Trophoblast cell (in vitro differentiated cells and primary cell): ENCODE measurements at regions not wholly inside any gene's neighbourhood (a gene's known extent, or its start where the extent isn't known, plus 50 kb on each side); places are given as distances from the start of the nearest gene placed in this dataset.

Experiments used
- DNase-seq, 2 donors: peaks; one replicate each; pipeline ENCODE4 v3.0.0-alpha.2; 2016
- H2AFZ ChIP-seq: 2 replicates; pipeline ENCODE4 v1.6.1; 2013; ENCODE audit warnings: low read length, moderate library complexity, mild to moderate bottlenecking; ENCODE audit not compliant: insufficient read depth, poor library complexity
- H2AK5ac ChIP-seq: 2 replicates; pipeline ENCODE4 v1.6.1; 2013; ENCODE audit warnings: mild to moderate bottlenecking, low read length
- H2BK120ac ChIP-seq: 2 replicates; pipeline ENCODE4 v1.6.1; 2013; ENCODE audit warnings: low read length, mild to moderate bottlenecking, moderate library complexity; ENCODE audit not compliant: insufficient read depth, poor library complexity
- H2BK12ac ChIP-seq: 2 replicates; pipeline ENCODE4 v1.6.1; 2013; ENCODE audit warnings: mild to moderate bottlenecking, low read length, moderate library complexity
- H2BK5ac ChIP-seq: 2 replicates; pipeline ENCODE4 v1.6.1; 2013; ENCODE audit warnings: low read length, low read depth, moderate library complexity, mild to moderate bottlenecking; ENCODE audit not compliant: poor library complexity
- H3K14ac ChIP-seq: 2 replicates; pipeline ENCODE4 v1.6.1; 2013; ENCODE audit warnings: mild to moderate bottlenecking, low read length
- H3K18ac ChIP-seq: 2 replicates; pipeline ENCODE4 v1.6.1; 2013; ENCODE audit warnings: mild to moderate bottlenecking, low read length
- H3K23ac ChIP-seq: 2 replicates; pipeline ENCODE4 v1.6.1; 2013; ENCODE audit warnings: low read length
- H3K27ac ChIP-seq: 2 replicates; pipeline ENCODE4 v1.5.1; 2013; ENCODE audit warnings: low read depth, mild to moderate bottlenecking, inconsistent platforms, low read length, moderate library complexity
- H3K27me3 ChIP-seq: 2 replicates; pipeline ENCODE4 v1.6.1; 2013; ENCODE audit warnings: inconsistent platforms, mild to moderate bottlenecking, low read length, moderate library complexity; ENCODE audit not compliant: insufficient read depth
- H3K36me3 ChIP-seq, 2 experiments: 1 replicate in 1 of 2; 2 replicates in 1 of 2; pipeline ENCODE4 v1.6.1; 2013; ENCODE audit warnings: low read length in 2 of 2, mild to moderate bottlenecking in 2 of 2, moderate library complexity in 1 of 2; ENCODE audit not compliant: insufficient read depth in 2 of 2, control insufficient read depth in 1 of 2
- H3K4ac ChIP-seq: 2 replicates; pipeline ENCODE4 v1.6.1; 2013; ENCODE audit warnings: low read depth, mild to moderate bottlenecking, low read length, moderate library complexity
- H3K4me1 ChIP-seq, 2 experiments: 1 replicate in 1 of 2; 2 replicates in 1 of 2; pipeline ENCODE4 v1.6.1; 2013; ENCODE audit warnings: low read length in 2 of 2, mild to moderate bottlenecking in 2 of 2, moderate library complexity in 1 of 2; ENCODE audit not compliant: insufficient read depth in 2 of 2, control insufficient read depth in 1 of 2
- H3K4me2 ChIP-seq: 2 replicates; pipeline ENCODE4 v1.6.1; 2013; ENCODE audit warnings: inconsistent platforms, mild to moderate bottlenecking, low read length, moderate library complexity
- H3K4me3 ChIP-seq: 2 replicates; pipeline ENCODE4 v1.5.1; 2013; ENCODE audit warnings: mild to moderate bottlenecking, low read depth, low read length, inconsistent platforms
- H3K79me1 ChIP-seq: one replicate; pipeline ENCODE4 v1.6.1; 2013; ENCODE audit warnings: low read length
- H3K79me2 ChIP-seq: 2 replicates; pipeline ENCODE4 v1.6.1; 2013; ENCODE audit warnings: low read length, mild to moderate bottlenecking; ENCODE audit not compliant: control insufficient read depth, insufficient read depth, poor library complexity
- H3K9ac ChIP-seq: 2 replicates; pipeline ENCODE4 v1.6.1; 2013; ENCODE audit warnings: mild to moderate bottlenecking, low read length
- H3K9me3 ChIP-seq: 2 replicates; pipeline ENCODE4 v1.6.1; 2013; ENCODE audit warnings: low read depth, mild to moderate bottlenecking, control low read depth, inconsistent platforms, low read length; ENCODE audit not compliant: insufficient read depth
- H4K12ac ChIP-seq: 2 replicates; pipeline ENCODE4 v1.6.1; 2013; ENCODE audit warnings: low read depth, mild to moderate bottlenecking, low read length, moderate library complexity
- H4K8ac ChIP-seq: 2 replicates; pipeline ENCODE4 v1.6.1; 2013; ENCODE audit warnings: low read depth, mild to moderate bottlenecking, low read length, moderate library complexity
- H4K91ac ChIP-seq: one replicate; pipeline ENCODE4 v1.6.1; 2013; ENCODE audit warnings: low read depth, mild to moderate bottlenecking, low read length, moderate library complexity
- WGBS: extraction: QIAGEN DNeasy Blood & Tissue Kit; methylation state at CpG from one replicate; pipeline ENCODE4 v1.1.7; 2013; ENCODE audit warnings: missing lambda C conversion rate; ENCODE audit not compliant: insufficient read length, insufficient coverage; ENCODE audit errors: extremely low coverage; 5-methylcytosine and 5-hydroxymethylcytosine counted together

DNA sequence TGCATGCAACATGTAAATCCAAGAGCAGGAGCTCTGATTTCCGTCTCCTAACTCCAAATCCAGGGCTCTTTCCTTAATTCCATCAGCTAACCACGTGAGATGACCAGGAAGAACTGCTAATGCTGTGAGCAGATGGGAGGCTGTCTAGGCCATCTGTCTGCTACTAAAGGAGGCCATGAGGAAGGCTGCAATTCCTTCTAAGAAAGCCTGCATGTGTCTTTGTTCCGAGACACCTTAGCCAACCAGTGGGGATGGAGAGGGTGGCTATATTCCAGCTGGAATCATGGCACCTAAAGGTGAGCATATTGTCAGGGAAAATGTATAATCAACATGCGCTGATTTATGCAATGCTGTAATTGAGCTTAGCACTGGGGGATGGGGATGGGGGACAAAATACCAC lies 267.2 kb upstream of the CDH5 start:
- H3K9me3 ChIP-seq = no peaks in the 10 kb centered on the region
- H3K4me2 ChIP-seq = no peak overlapping the region
- no peaks in the 10 kb centered on the region for H3K79me2 ChIP-seq
- H2AFZ ChIP-seq = no peak overlapping the region
- no peak overlapping the region for H3K9ac ChIP-seq
- H3K79me1 ChIP-seq = peaks cover 2% of the 10 kb centered on the region
- H3K4ac ChIP-seq = no peak overlapping the region
- H2BK5ac ChIP-seq = no peak overlapping the region
- no peak overlapping the region for H2AK5ac ChIP-seq
- H2BK120ac ChIP-seq = no peak overlapping the region
- H4K91ac ChIP-seq = no peak overlapping the region
- no peak overlapping the region for H2BK12ac ChIP-seq
- no peak overlapping the region for H3K23ac ChIP-seq
- H3K4me1 ChIP-seq = peaks cover 3 to 5% of the 10 kb centered on the region in 2 experiments
- DNase-seq = no peak
- no peak overlapping the region for H4K8ac ChIP-seq
- no peak overlapping the region for H3K14ac ChIP-seq
- no peak overlapping the region for H4K12ac ChIP-seq
- no CpG with 5 or more reads among the region's 4 CpGs for WGBS
- no peak overlapping the region for H3K27ac ChIP-seq
- H3K4me3 ChIP-seq = no peak overlapping the region
- no peaks in the 10 kb centered on the region for H3K27me3 ChIP-seq
- H3K18ac ChIP-seq = no peak overlapping the region
- no peaks in the 10 kb centered on the region for H3K36me3 ChIP-seq

DNA sequence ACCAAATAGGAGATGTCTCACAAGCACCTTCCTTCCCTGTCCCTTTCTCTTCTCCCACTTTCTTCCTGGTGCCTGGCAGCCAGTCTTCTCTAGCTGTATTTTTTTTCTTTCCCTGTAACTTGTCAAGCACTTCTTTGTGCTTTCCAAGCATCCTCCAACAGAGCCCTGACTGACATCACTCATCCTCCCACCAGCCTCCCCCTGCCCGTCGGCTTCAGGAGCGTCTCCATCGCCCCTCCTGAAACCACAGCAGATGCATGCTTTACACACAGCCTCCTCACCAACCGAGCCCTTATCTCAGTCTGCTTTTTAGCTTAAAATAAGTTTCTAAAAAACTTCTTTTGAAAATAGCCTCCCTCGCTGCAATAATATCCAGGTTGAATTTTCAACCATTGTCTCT lies 268.7 kb upstream of the CDH5 start:
- Histone ChIP-seq H4K8ac (no peak overlapping the region), H3K9ac (no peak overlapping the region), H3K4me2 (no peak overlapping the region), H3K9me3 (no peaks in the 10 kb centered on the region), H2BK5ac (no peak overlapping the region), H4K91ac (no peak overlapping the region), H2BK12ac (no peak overlapping the region), H2AK5ac (no peak overlapping the region), H3K27me3 (no peaks in the 10 kb centered on the region), H3K79me2 (no peaks in the 10 kb centered on the region), H3K23ac (no peak overlapping the region), H3K4me3 (no peak overlapping the region), H4K12ac (no peak overlapping the region), H3K79me1 (peaks cover 2% of the 10 kb centered on the region), H3K4me1 (peaks cover 3% of the 10 kb centered on the region in 2 experiments), H3K14ac (no peak overlapping the region), H3K4ac (no peak overlapping the region), H2BK120ac (no peak overlapping the region), H3K18ac (no peak overlapping the region), H2AFZ (no peak overlapping the region), H3K36me3 (no peaks in the 10 kb centered on the region), H3K27ac (no peak overlapping the region)
- no CpG with 5 or more reads among the region's 6 CpGs for WGBS
- no peak for DNase-seq

DNA sequence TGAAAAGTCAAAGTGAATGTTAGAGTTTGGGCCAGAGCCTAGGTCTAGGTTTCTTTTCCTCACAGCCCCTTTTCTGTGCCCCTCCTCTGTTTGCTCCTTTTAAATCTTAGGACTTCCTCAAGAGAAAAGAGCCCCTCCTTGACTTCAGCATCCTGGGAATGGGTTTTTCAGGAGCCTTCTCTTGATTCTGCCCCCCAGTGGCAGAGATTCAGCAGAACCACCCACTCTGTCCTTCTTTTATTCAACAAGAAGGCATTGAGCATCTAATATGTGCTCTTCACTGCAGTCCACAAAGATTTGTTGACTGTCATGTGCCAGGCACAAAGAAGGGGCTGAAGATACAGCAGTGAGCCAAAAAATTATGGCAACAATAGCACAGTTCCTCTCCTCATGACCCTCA lies 270.8 kb upstream of the CDH5 start:
- H3K18ac ChIP-seq = no peak overlapping the region
- no peaks in the 10 kb centered on the region for H3K27me3 ChIP-seq
- no peaks in the 10 kb centered on the region for H3K79me2 ChIP-seq
- no peak overlapping the region for H3K9ac ChIP-seq
- no peaks in the 10 kb centered on the region for H3K9me3 ChIP-seq
- no peak overlapping the region for H4K8ac ChIP-seq
- H3K36me3 ChIP-seq = no peaks in the 10 kb centered on the region
- no peak overlapping the region for H3K4me2 ChIP-seq
- no peak overlapping the region for H3K23ac ChIP-seq
- H3K4me1 ChIP-seq = peaks cover 10 to 12% of the 10 kb centered on the region in 2 experiments
- H3K79me1 ChIP-seq = peaks cover 2% of the 10 kb centered on the region
- DNase-seq = no peak
- no peak overlapping the region for H2AK5ac ChIP-seq
- H3K14ac ChIP-seq = no peak overlapping the region
- no peak overlapping the region for H2BK120ac ChIP-seq
- no peak overlapping the region for H2BK5ac ChIP-seq
- no peak overlapping the region for H3K4me3 ChIP-seq
- H4K12ac ChIP-seq = no peak overlapping the region
- no peak overlapping the region for H3K27ac ChIP-seq
- no peak overlapping the region for H2BK12ac ChIP-seq
- H3K4ac ChIP-seq = no peak overlapping the region
- H2AFZ ChIP-seq = no peak overlapping the region
- H4K91ac ChIP-seq = no peak overlapping the region

DNA sequence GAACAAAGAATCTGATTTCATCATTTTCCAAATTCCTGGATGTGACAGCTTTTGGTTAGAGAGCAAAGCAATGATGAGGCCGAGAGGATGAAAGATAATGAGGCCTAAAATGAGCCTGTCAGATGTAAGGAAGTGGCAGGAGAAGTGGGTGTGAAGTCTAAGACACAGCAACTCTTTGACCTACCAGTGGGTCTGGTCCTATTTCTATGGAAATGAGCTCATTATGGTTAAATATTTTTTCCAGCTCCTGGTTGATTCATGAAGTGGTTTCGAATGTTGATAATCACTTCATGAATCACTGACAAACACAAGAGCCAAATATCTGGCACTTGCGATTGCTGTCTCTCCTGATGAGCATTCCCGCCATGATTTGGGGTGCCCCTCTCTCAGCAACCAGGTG lies 273.3 kb upstream of the CDH5 start:
- peaks cover 2% of the 10 kb centered on the region for H3K79me1 ChIP-seq
- no peak overlapping the region for H2BK12ac ChIP-seq
- H3K4me1 ChIP-seq = peaks cover 10 to 11% of the 10 kb centered on the region in 2 experiments
- H3K4me3 ChIP-seq = no peak overlapping the region
- no peak overlapping the region for H2AFZ ChIP-seq
- DNase-seq = no peak
- H3K27me3 ChIP-seq = no peaks in the 10 kb centered on the region
- H3K4me2 ChIP-seq = no peak overlapping the region
- H3K36me3 ChIP-seq = no peaks in the 10 kb centered on the region
- no peak overlapping the region for H2BK5ac ChIP-seq
- H3K18ac ChIP-seq = no peak overlapping the region
- no peak overlapping the region for H4K12ac ChIP-seq
- H3K9me3 ChIP-seq = no peaks in the 10 kb centered on the region
- no peak overlapping the region for H2BK120ac ChIP-seq
- no CpG with 5 or more reads among the region's 4 CpGs for WGBS
- no peak overlapping the region for H4K91ac ChIP-seq
- H4K8ac ChIP-seq = no peak overlapping the region
- no peak overlapping the region for H3K9ac ChIP-seq
- no peak overlapping the region for H3K27ac ChIP-seq
- no peak overlapping the region for H2AK5ac ChIP-seq
- H3K23ac ChIP-seq = no peak overlapping the region
- no peak overlapping the region for H3K4ac ChIP-seq
- no peaks in the 10 kb centered on the region for H3K79me2 ChIP-seq
- no peak overlapping the region for H3K14ac ChIP-seq

DNA sequence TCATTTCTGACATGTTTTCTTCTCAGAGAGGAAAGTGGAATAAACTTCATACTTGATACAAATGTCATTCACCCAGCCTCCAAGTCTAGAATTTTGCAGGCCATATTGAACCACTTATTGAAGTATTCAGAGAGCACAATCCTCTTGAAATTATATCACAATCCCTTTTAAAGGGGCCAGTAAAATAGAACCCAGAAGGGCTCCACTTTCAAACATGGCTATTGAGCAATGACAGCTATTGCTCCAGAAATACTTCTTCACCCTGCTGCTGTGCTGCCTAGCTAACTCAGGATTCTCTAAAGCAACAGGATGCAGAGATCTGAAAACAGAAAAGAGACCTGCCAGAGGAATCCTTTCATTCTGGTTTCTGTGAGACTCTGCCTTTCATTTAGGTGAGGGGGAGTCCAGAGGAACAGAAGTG lies 275.0 kb upstream of the CDH5 start:
- Histone ChIP-seq H2BK12ac (no peak overlapping the region), H2AK5ac (no peak overlapping the region), H2AFZ (no peak overlapping the region), H3K23ac (no peak overlapping the region), H3K4ac (no peak overlapping the region), H3K9ac (no peak overlapping the region), H3K79me1 (no peaks in the 10 kb centered on the region), H2BK5ac (no peak overlapping the region), H3K27ac (no peak overlapping the region), H3K18ac (no peak overlapping the region), H2BK120ac (no peak overlapping the region), H3K36me3 (no peaks in the 10 kb centered on the region), H3K27me3 (no peaks in the 10 kb centered on the region), H3K9me3 (no peaks in the 10 kb centered on the region), H4K91ac (no peak overlapping the region), H3K14ac (no peak overlapping the region), H4K12ac (no peak overlapping the region), H3K4me3 (no peak overlapping the region), H3K79me2 (no peaks in the 10 kb centered on the region), H3K4me2 (no peak overlapping the region), H3K4me1 (peaks cover 6 to 9% of the 10 kb centered on the region in 2 experiments), H4K8ac (no peak overlapping the region)
- no peak for DNase-seq
